CD4-positive, alpha-beta memory T cell (primary cell): ENCODE measurements at regions not wholly inside any gene's neighbourhood (a gene's known extent, or its start where the extent isn't known, plus 50 kb on each side); places are given as distances from the start of the nearest gene placed in this dataset.
"Not testable (repeated sequence)": the region's sequence is repeated elsewhere in the genome, so short reads cannot be mapped to it uniquely, and the experiment has no call there.

Source experiments
- CTCF ChIA-PET: fragments of 350-600 bp; sonication (Branson Sonifier 250); formaldehyde crosslinking; loops from one replicate; lab custom pipeline; 2021; ENCODE audit warnings: inconsistent platforms; ENCODE audit not compliant: partially characterized antibody; lab: Charles Lee
- POLR2A ChIA-PET: fragments of 350-600 bp; sonication (Branson Sonifier 250); formaldehyde crosslinking; loops from one replicate; lab custom pipeline; 2021; ENCODE audit not compliant: partially characterized antibody; lab: Charles Lee
- DNase-seq, 5 donors: peaks; one replicate each; pipeline versions ENCODE4 v3.0.0 to v3.0.0-alpha.2; 2020 to 2022; ENCODE audit warnings: mixed read lengths in 1 of 5
- H3K27ac ChIP-seq: one replicate; pipeline ENCODE4 v1.7.0; 2013; ENCODE audit warnings: low read depth, low read length
- H3K27me3 ChIP-seq: 2 replicates; pipeline ENCODE4 v1.7.0; 2013; ENCODE audit warnings: mild to moderate bottlenecking, low read length, moderate library complexity; ENCODE audit not compliant: insufficient read depth
- H3K36me3 ChIP-seq: 2 replicates; pipeline ENCODE4 v1.7.0; 2013; ENCODE audit warnings: mild to moderate bottlenecking, low read length, moderate library complexity; ENCODE audit not compliant: insufficient read depth
- H3K4me1 ChIP-seq: 2 replicates; pipeline ENCODE4 v1.7.0; 2013; ENCODE audit warnings: mild to moderate bottlenecking, low read length, moderate library complexity; ENCODE audit not compliant: insufficient read depth
- H3K4me3 ChIP-seq, 2 donors: one replicate each; pipeline ENCODE4 v1.7.0; 2013; ENCODE audit warnings: low read length in 2 of 2, mild to moderate bottlenecking in 1 of 2
- H3K9me3 ChIP-seq, 2 donors: one replicate each; pipeline ENCODE4 v1.7.0; 2013; ENCODE audit warnings: low read length in 2 of 2, control low read depth in 1 of 2; ENCODE audit not compliant: control insufficient read depth in 1 of 2
- H3K27ac Mint-ChIP-seq, 7 donors: one replicate each; pipeline ENCODE4 v1.8.0; 2020 to 2021; ENCODE audit warnings: mixed read lengths in 7 of 7, mild to moderate bottlenecking in 6 of 7, inconsistent platforms in 3 of 7, moderate library complexity in 3 of 7
- H3K27me3 Mint-ChIP-seq, 2 donors: one replicate each; pipeline ENCODE4 v1.8.0; 2020 to 2021; ENCODE audit warnings: mixed read lengths in 2 of 2
- H3K36me3 Mint-ChIP-seq, 2 donors: one replicate each; pipeline ENCODE4 v1.8.0; 2020 to 2021; ENCODE audit warnings: mixed read lengths in 2 of 2, inconsistent platforms in 1 of 2, mild to moderate bottlenecking in 1 of 2
- H3K4me1 Mint-ChIP-seq, 4 donors: one replicate each; pipeline ENCODE4 v1.8.0; 2020 to 2021; ENCODE audit warnings: mixed read lengths in 4 of 4, mild to moderate bottlenecking in 1 of 4
- H3K4me3 Mint-ChIP-seq, 8 donors: one replicate each; pipeline ENCODE4 v1.8.0; 2020 to 2021; ENCODE audit warnings: mixed read lengths in 8 of 8, mild to moderate bottlenecking in 7 of 8, moderate library complexity in 6 of 8, inconsistent platforms in 3 of 8
- H3K9me3 Mint-ChIP-seq, 8 donors: one replicate each; pipeline ENCODE4 v1.8.0; 2020 to 2021; ENCODE audit warnings: mixed read lengths in 8 of 8, mild to moderate bottlenecking in 5 of 8, inconsistent platforms in 3 of 8, moderate library complexity in 1 of 8
- intact Hi-C: fragments of 100-400 bp; cut with micrococcal nuclease; formaldehyde crosslinking; loops from one replicate; pipeline ENCODE4 v1.15.1; 2023

GRCh38 chr1:57546549-57547330 is 122.9 kb upstream of the DAB1 start:
- ChIA-PET POLR2A (no interaction called here), CTCF (no interaction called here)
- H3K36me3 Mint-ChIP-seq: no peaks in the 10 kb centered on the region
- H3K9me3 ChIP-seq: no peaks in the 10 kb centered on the region
- H3K4me3 Mint-ChIP-seq: no peak overlapping the region
- no peak for DNase-seq
- no peak overlapping the region for H3K4me3 ChIP-seq
- H3K27me3 Mint-ChIP-seq: peaks cover 0 to 2% of the 10 kb centered on the region in 2 donors
- H3K9me3 Mint-ChIP-seq: peaks cover 0 to 3% (median 0%) of the 10 kb centered on the region in 8 donors
- H3K27ac Mint-ChIP-seq: no peak overlapping the region
- no peaks in the 10 kb centered on the region for H3K27me3 ChIP-seq
- H3K36me3 ChIP-seq: no peaks in the 10 kb centered on the region
- H3K4me1 ChIP-seq: no peaks in the 10 kb centered on the region
- intact Hi-C loops: no loop called here
- H3K4me1 Mint-ChIP-seq: no peaks in the 10 kb centered on the region
- no peak overlapping the region for H3K27ac ChIP-seq

GRCh38 chr1:57544345-57544744 is 120.5 kb upstream of the DAB1 start:
- DNase-seq: no peak
- no peaks in the 10 kb centered on the region for H3K4me1 ChIP-seq
- CTCF ChIA-PET: no interaction called here
- H3K36me3 ChIP-seq: no peaks in the 10 kb centered on the region
- Mint-ChIP-seq H3K9me3 (peaks cover 0 to 5% (median under 1%) of the 10 kb centered on the region in 8 donors), H3K27ac (no peak overlapping the region), H3K4me1 (no peaks in the 10 kb centered on the region), H3K27me3 (peaks cover 0 to 4% of the 10 kb centered on the region in 2 donors), H3K4me3 (no peak overlapping the region), H3K36me3 (no peaks in the 10 kb centered on the region)
- intact Hi-C loops: no loop called here
- H3K27me3 ChIP-seq: no peaks in the 10 kb centered on the region
- POLR2A ChIA-PET: no interaction called here
- no peak overlapping the region for H3K27ac ChIP-seq
- no peak overlapping the region for H3K4me3 ChIP-seq
- H3K9me3 ChIP-seq: no peaks in the 10 kb centered on the region

DNA sequence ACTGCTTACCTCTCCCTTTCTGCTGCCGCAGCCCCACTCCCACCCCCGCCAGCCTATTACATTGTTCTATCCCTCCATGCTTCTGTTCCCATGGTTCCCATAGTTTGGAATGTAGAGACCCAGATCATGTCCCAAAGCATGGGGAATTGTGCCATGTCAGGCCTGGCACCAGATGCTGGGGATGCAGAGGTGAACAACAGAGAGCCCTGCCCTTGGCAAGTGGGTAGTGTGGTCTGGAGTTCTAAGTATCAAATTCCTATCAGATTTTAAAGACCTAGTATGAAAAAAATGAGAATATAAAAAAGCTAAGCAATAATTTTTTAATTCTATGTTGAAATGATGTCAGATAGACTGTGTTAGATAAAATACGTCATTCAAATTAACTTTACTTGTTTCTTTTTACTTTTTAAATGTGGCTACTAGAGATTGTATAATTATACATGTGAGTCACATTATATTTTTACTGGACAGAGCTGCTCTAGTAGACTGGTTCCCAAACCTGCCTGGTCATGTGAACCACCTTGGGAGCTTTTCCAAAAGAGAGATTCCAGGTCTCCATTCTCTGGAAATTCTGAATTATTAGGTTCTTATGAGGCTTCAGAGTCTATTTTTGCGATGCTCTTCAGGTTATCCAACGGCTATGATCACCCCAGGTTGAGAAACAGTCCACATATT is 113.0 kb upstream of the DAB1 start:
- H3K4me3 ChIP-seq: no peak overlapping the region
- no peak for DNase-seq
- H3K27me3 ChIP-seq: no peaks in the 10 kb centered on the region
- H3K9me3 ChIP-seq: no peaks in the 10 kb centered on the region
- H3K27me3 Mint-ChIP-seq: peaks cover 0 to 2% of the 10 kb centered on the region in 2 donors
- peaks cover 0 to 5% (median 0%) of the 10 kb centered on the region in 8 donors for H3K9me3 Mint-ChIP-seq
- CTCF ChIA-PET: no interaction called here
- no peaks in the 10 kb centered on the region for H3K36me3 Mint-ChIP-seq
- no peak overlapping the region for H3K27ac Mint-ChIP-seq
- no peaks in the 10 kb centered on the region for H3K4me1 Mint-ChIP-seq
- no peaks in the 10 kb centered on the region for H3K36me3 ChIP-seq
- no peak overlapping the region for H3K4me3 Mint-ChIP-seq
- H3K4me1 ChIP-seq: no peaks in the 10 kb centered on the region
- no peak overlapping the region for H3K27ac ChIP-seq
- intact Hi-C loops: no loop called here
- POLR2A ChIA-PET: no interaction called here

- Histone ChIP-seq H3K9me3 (no peaks in the 10 kb centered on the region), H3K27ac (no peak overlapping the region), H3K36me3 (no peaks in the 10 kb centered on the region), H3K4me1 (no peaks in the 10 kb centered on the region), H3K4me3 (no peak overlapping the region), H3K27me3 (no peaks in the 10 kb centered on the region)
- H3K36me3 Mint-ChIP-seq: no peaks in the 10 kb centered on the region
- H3K4me3 Mint-ChIP-seq: no peak overlapping the region
- peaks cover 0 to 3% of the 10 kb centered on the region in 2 donors for H3K27me3 Mint-ChIP-seq
- intact Hi-C loops: no loop called here
- ChIA-PET CTCF (no interaction called here), POLR2A (no interaction called here)
- H3K4me1 Mint-ChIP-seq: no peaks in the 10 kb centered on the region
- H3K9me3 Mint-ChIP-seq: peaks cover 0 to 11% (median 5%) of the 10 kb centered on the region in 8 donors
- DNase-seq: no peak
- H3K27ac Mint-ChIP-seq: no peak overlapping the region
Observed at GRCh38 chr1:57532299-57532698, 108.4 kb upstream of the DAB1 start.

DNA sequence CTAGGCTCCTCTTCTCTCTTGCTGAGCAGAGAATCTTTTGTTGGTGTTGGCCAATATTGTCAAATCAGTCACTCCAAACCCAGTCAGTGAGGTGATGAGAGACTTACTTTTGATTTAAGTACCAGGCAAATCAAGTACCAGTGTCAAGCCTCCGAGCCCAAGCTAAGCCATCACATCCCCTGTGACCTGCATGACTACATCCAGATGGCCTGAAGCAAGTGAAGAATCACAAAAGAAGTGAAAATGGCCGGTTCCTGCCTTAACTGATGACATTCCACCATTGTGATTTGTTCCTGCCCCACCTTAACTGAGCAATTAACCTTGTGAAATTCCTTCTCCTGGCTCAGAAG is 107.0 kb upstream of the DAB1 start:
- DNase-seq, intact Hi-C loops, H3K4me3 Mint-ChIP-seq, H3K4me1 ChIP-seq, H3K27me3 Mint-ChIP-seq, POLR2A ChIA-PET, H3K27ac Mint-ChIP-seq, H3K9me3 ChIP-seq, H3K4me1 Mint-ChIP-seq, H3K36me3 Mint-ChIP-seq, H3K27ac ChIP-seq, H3K36me3 ChIP-seq, CTCF ChIA-PET, H3K27me3 ChIP-seq, H3K4me3 ChIP-seq: not testable (repeated sequence)
- peaks cover 0 to 11% (median 5%) of the 10 kb centered on the region in 8 donors for H3K9me3 Mint-ChIP-seq

DNA sequence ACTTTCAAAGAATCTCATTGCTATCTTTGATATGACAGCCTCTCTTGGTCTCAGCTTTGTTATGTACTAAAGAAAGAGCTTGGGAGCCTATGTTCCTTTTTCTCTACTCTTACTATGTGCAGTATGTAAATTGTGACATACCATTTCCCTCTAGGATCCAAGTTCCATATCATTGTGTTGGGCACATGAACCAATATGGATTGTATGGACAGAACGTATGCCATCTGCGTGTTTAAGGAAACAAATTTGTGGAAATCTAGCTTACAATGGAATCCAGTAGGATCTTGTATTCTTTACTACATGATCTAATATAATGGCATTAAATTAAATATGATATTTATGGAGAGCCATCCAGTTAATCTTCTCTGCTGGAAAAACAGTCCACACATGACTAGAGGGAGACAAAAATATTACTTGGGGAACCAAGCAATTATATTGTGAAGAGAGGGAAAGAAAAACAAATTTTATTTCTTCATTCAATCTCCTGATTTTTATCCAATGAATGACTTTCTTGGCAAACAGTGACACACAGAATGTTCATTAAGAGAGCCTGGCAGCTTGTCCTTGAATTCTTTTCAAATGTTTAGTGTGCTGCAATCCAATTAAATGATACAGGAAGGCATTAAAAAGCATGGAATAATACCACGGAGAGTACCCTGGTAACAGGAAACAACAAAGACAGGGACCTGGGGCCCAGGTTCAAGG is 106.5 kb upstream of the DAB1 start:
- H3K9me3 Mint-ChIP-seq: peaks cover 0 to 11% (median 5%) of the 10 kb centered on the region in 8 donors

GRCh38 chr1:57522575-57522974 is 98.7 kb upstream of the DAB1 start:
- ChIA-PET CTCF (no interaction called here), POLR2A (no interaction called here)
- Histone ChIP-seq H3K27ac (no peak overlapping the region), H3K27me3 (no peaks in the 10 kb centered on the region), H3K4me1 (no peaks in the 10 kb centered on the region), H3K36me3 (no peaks in the 10 kb centered on the region), H3K4me3 (no peak overlapping the region), H3K9me3 (no peaks in the 10 kb centered on the region)
- Mint-ChIP-seq H3K4me1 (no peaks in the 10 kb centered on the region), H3K27ac (no peak overlapping the region), H3K27me3 (no peaks in the 10 kb centered on the region), H3K36me3 (no peaks in the 10 kb centered on the region), H3K9me3 (peaks cover 0 to 3% (median 0%) of the 10 kb centered on the region in 8 donors), H3K4me3 (no peak overlapping the region)
- intact Hi-C loops: no loop called here
- no peak for DNase-seq

More for the DNA sequence above, 106.5 kb upstream of the DAB1 start:
- intact Hi-C loops: no loop called here
- CTCF ChIA-PET: interaction anchor here (1.1 kb wide), 1 partner anchor 8 kb away, joined by 3 read pairs; no protein-coding TSS in a partner anchor
- H3K36me3 Mint-ChIP-seq: no peaks in the 10 kb centered on the region
- peaks cover 0 to 3% of the 10 kb centered on the region in 2 donors for H3K27me3 Mint-ChIP-seq
- H3K4me3 Mint-ChIP-seq: no peak overlapping the region
- H3K27me3 ChIP-seq: no peaks in the 10 kb centered on the region
- H3K27ac Mint-ChIP-seq: no peak overlapping the region
- H3K36me3 ChIP-seq: no peaks in the 10 kb centered on the region
- no peaks in the 10 kb centered on the region for H3K4me1 ChIP-seq
- H3K9me3 ChIP-seq: no peaks in the 10 kb centered on the region
- POLR2A ChIA-PET: no interaction called here
- H3K4me3 ChIP-seq: no peak overlapping the region
- no peak overlapping the region for H3K27ac ChIP-seq
- DNase-seq: no peak
- no peaks in the 10 kb centered on the region for H3K4me1 Mint-ChIP-seq
